HG02571 (cell line): ENCODE measurements at regions not wholly inside any gene's neighbourhood (a gene's known extent, or its start where the extent isn't known, plus 50 kb on each side); places are given as distances from the start of the nearest gene placed in this dataset.
"Not testable (repeated sequence)": the region's sequence is repeated elsewhere in the genome, so short reads cannot be mapped to it uniquely, and the experiment has no call there.

Experiments
- ATAC-seq: cut with Tn5 transposase; IDR thresholded peaks from one replicate; pipeline ENCODE4 v1.9.1; 2021; ENCODE audit warnings: mild to moderate bottlenecking, moderate library complexity; ENCODE audit not compliant: unreplicated experiment

DNA sequence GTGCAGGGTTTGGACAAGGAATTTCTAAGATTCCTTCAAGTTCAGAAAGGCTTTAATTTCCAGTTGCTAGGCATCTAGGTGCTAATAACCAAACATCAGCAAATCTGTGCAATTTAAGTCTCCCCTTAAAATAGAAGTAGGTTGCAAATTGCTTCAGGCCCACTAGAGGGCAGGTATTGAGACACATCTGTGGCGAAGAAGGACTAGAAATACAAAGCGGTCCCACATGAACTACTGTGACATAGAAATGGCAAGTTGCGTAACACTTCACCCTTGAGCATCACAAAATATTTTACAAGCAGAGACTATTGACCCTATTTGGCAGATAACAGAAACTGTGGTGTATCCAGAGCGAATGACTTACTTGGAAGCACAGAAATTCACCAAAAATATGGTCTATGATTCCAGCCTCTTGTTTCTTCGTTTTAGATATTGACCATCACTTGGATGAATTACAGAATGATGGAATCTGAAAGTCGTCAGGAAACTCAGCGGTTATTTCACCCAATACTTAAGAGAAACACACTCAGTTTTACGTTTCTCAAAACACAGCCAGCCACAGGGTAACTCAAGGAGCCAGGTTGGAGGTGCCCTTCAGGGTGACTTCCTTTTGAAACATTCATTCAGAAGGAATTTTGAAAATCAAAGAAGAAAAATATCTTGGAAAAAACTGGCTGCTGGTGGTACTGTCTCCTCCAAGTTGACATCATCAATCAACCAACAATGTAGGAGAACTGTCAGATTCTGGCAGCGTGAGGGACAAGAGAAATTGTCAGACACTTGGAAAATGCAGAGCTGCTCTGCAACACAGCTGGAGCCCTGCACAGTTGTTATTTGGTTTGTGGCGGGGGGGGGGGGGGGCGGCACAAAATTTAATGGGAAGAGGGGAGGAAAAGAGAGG lies 256.3 kb upstream of the MINDY3 start:
- no peak for ATAC-seq

DNA sequence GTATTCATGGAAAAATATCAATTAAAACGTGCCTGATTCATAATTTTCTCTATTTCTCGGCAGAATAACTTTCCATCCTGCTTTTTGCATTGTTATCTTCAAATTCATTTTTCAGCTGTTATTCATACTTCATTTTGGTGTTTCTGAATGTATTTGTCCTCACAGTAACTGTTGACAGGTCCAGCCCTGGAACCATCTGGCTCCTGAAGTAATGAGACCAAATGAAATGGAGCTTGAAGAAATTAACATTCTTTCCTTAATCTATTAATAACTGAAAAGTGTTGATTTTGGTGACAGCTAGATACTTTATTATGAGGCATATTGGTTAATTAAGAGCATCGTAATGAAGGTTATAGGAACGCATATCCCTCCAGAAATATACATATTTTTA lies 257.0 kb upstream of the MINDY3 start:
- no peak for ATAC-seq

DNA sequence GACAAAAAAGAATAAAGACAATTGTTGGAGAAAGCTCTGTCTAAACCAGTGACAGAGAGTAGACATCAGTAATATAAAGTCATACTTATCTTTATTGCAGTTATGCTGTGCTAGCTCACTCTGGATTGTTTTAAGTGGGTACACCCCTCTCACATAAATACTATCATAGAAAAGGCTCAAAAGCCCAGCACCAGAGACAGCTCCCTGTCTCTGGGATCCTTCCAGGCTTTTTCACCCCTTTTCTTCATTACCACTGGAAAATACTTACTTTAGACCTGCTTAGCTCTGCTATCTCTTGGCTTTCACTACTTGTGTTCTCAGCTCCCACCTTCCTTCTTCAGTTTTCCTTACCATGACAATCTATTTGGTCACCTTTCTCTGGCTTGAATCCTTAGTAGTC lies 259.1 kb upstream of the MINDY3 start:
- no peak for ATAC-seq

DNA sequence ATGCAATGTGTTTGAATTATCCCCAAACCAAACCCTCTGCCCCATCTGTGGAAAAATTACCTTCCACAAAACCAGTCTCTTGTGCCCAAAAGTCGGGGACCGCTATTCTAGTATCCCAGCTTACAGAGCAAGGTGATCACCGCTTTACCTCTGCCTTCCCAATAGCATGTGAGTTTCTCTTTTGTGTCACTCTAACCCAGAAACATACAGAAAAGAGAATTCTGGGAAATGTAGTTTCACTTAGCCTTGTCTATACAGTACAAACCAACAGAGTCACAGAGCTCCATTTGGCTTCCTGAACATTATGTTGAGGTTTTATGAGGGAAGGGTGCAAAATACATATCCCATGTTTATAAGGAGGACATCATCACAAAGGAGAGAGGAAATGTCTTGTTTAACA lies 260.3 kb upstream of the MINDY3 start:
- no peak for ATAC-seq

DNA sequence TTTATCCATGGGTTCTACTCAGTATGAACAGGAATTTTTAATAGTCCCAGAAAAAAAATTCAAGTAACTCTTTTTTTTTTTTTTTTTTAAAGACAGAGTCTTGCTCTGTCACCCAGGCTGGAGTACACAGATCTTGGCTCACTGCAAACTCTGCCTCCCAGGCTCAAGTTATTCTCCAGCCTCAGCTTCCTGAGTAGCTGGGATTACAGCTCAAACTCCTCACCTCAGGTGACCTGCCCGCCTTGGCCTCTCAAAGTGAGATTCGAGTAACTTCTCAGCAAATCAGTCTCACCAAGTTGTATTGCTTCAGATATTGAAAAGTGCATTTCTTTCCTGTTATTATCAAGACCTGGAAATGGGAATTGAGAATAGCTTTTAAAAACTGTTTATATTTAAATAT lies 281.2 kb upstream of the MINDY3 start:
- no peak for ATAC-seq

DNA sequence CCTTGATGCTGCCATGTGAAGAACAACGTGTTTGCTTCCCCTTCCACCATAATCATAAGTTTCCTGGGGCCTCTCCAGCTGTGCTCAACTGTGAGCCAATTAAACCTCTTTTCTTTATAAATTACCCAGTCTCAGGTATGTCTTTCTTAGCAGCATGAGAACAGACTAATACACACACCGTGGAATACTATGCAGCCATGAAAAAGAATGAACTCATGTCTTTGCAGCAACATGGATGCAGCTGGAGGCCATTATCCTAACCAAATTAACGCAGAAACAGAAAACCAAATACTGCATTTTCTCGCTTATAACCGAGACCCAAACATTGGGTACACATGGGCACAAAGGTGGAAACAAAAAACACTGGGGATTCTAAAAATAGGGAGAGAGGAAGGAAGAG lies 286.7 kb upstream of the MINDY3 start:
- no peak for ATAC-seq

DNA sequence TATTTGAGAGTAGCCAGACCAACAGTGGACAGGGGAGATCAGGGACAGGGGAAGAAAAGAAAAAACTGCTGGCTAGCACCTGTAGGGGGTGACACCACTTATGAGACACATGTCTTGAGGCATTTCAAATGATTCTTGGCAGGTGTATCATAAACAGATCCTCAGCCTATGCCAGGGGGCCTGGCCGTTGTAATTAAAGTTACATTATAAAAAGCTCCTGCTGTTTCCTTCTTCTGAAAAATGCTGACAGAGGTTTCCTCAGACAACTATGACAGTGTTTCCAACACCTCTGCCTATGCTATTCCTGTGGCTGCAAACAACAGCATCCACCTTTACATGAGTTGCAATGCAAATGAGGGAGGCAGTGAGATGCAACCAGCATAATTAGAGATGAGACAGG lies 281.0 kb upstream of the PTER start:
- no peak for ATAC-seq

DNA sequence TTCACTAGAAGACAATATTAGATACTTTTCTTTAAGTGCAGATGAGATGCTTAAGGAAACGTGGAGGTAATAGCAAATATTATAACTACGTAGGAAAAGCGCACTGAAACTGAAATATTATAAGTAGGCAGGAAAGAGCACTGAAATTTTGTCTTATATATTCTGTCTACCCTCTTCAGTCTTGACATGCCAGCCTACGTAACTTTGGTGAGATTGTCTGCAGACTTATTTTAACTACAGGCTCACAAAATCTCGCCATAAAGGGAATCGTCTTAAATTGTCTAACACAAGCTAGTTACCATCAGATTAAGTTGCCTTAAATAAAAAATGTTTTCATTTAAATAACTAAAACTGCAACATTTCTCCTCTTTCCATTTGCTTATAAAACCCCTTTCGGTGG lies 280.1 kb upstream of the PTER start:
- no peak for ATAC-seq

DNA sequence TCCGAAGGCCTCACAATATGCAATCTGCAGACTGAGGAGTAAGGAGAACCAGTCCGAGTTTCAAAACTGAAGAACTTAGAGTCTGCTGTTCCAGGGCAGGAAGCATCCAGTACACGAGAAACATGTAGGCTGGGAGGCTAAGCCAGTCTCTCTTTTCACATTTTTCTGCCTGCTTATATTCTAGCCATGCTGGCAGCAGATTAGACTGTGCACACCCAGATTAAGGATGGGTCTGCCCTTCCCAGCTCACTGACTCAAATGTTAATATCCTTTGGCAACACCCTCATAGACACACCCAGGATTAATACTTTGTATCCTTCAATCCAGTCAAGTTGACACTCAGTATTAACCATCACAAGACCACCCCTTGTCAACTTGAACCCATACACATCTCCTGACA lies 271.7 kb upstream of the PTER start:
- not testable (repeated sequence) for ATAC-seq

DNA sequence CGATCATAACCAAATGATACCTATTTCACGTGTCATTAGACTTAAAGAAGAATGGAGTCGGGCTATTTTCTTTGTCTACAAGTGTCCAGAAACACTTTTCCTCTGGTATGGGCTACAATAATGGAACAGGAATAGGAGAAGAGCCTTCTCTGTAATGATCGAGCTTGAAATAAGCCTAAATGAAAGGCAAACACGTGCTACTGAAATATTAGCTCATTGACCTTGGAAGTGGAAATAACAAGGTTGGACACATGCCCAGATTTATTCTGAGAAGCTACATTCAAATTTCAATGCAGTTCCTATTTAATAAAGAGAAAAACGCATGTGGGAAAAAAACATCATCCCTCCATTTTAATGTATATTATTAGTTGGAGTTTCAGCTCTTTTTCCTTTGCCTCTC lies 254.7 kb upstream of the PTER start:
- no peak for ATAC-seq

DNA sequence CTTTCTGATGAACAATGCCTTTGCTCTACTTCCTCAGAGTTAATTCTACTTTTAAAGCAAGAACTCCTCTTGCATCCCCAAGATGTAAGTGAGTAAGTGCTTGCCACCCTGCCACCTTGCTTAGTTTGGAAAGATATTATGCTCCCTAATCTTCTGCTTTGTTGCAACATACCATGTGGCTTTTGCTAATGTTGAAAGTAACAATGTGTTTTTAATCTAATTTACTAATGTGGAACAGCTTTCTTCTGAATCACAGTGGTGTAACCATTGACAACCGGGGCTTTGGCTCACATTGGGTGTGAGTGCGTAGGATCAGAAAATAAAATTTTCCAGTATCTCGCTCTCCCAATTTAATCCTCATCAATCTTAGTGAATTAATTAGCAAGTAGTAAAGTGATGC lies 254.1 kb upstream of the PTER start:
- ATAC-seq = no peak

DNA sequence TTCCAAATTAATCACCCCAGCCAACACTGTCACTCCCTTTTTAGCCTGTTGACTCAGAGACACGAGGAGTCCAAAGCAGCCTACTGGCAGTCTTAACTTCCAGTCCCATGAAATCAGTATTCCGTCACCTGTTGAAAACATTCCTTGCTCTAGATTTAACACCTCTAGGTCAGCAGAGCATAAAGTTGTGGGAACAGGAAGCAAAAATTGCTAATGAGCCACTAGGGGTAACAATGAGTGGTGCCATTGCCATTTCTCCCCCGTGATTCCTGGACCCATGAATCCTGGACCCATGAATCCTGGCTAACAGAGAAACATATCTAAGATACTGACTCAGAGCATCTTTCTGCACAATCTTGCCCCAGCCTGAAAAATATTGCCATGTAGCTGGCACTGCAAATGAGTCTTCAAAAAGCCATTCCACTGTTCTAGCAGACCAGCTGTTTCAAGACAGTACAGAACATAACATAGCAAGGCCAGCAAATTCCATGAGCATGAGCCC lies 252.7 kb upstream of the PTER start:
- ATAC-seq = no peak

DNA sequence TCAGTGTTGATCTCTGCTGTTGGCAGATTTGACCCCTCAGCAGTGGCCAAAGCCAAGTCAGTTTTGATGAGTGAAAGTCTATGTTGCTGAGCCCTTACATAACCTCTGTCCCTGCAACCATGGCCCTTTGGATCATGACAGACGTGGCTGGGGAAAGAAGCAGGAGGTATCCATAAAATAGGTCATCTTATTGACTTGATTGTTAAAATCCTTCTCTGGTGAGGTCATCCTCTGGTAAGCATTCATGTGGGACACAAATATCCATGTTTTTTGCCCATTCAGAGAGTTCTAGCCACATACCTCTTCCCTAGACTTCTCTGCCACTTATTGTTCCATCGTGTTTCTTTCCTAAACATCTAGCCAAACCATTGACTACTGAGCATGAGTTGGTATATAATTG lies 251.9 kb upstream of the PTER start:
- no peak for ATAC-seq

DNA sequence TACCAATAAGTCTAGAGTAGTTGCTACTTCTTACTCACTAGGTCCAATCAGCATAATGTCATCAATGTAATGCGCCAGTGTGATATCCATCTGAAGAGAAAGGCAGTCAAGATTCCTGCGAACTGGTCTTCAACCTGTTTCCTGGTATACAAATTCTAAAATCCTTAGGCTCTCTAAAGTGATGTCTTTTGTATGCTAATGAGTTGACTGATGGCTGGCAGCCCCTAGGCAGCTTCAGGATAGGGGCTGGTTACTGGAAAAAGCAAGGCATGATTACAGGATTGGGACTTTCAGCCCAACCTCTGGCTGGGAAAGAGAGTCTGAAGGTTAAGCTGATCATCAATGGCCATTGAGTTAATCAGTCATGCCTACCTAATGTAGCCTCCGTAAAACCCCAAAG lies 250.2 kb upstream of the PTER start:
- no peak for ATAC-seq

DNA sequence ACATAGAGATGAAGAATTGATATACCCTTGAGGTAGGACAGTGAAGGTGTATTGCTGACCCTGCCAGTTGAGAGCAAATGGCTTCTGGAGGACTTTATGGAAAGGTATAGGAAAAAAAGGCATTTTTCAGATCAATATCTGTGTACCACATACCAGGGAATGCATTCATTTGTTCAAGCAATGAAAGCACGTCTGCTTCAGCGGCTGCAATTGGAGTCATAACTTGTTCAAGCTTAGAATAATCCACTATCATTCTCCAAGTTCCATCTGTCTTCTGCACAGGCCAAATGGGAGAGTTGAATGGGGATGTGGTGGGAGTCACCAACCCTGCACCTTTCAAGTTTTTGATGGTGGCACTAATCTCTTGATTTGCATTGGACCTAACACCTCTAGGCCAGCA lies 249.6 kb upstream of the PTER start:
- ATAC-seq = no peak

DNA sequence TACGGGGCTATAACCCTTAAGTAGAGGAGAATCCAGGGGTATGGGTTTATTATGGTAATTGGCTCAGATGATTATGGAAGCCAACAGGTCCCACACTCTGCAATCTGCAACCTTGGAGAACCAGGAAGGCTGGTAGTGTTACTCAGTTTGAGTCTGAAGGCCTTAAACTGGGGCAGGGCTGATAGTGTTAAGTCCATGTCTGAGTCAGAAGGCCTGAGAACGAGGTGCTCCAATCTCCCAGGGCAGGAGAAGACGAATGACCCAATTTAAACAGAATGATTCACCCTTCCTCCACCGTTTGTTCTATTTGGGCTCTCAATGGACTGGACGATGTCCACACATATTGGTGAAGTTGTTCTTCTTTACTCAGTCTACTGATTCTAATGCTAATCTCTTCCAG lies 244.5 kb upstream of the PTER start:
- ATAC-seq = no peak

DNA sequence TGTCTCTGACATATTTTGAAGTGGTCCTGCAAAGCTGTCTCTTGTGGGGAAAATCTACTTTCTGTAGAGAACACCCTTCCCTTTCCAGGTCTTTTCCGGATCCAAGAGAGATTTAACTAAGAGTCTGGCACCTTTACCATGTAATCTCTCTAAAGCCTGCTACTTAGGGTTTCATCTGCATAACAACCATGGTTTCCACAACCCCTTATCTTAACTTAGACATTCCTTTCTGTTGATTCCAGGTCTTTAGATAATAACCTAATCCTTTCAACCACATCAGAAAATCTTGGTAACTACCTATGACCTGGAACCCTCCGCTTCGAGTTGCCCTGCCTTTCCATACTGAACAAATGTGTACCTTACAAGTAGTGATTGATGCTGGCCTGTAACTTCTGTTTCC lies 243.6 kb upstream of the PTER start:
- no peak for ATAC-seq

DNA sequence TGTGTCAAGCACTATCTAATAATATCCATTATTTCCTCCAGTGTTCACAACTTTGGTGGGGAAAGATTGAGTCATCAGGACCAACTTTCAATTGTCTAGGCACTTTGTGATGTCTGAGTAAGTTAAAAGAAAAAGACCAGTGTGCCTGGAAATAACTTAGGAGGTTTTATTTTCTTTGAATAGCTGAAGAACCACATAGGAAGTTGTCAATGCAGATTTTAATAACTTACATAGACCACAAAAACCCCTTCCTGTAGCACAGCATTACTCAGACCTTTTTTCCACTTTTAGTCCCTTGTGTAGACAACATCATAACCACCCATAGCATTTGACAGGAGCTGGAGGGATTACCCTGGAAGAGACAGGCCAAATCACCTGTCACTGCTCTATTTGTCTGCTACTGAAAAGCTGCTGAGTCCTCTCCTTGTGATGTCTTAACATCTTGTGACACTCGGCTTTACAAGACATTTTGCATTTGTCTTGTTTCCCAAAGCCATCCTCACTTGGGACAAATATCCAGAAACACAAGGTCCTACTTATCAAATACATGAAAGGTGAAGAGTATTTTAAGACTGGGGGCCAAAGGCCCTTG lies 241.5 kb upstream of the PTER start:
- peak; percentile 93 for ATAC-seq

DNA sequence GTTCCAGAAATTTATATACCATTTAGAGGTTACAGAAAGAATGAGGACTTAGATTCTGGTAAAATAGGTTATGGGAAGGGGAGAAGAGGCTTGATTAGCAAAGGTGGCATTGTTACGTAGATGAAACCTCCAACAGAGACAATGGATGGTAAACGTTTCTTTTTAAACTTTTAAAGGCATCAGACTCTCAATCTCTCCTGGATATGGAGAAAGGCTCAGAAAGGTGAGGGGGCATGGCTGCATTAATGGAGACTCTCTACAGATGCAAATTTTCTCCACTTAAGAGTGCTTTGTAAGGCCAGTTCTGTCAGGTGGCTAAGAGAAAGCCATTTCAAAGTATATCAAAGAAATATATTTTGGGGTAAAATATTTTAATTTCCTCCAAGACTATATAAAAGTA lies 240.9 kb upstream of the PTER start:
- ATAC-seq = no peak

DNA sequence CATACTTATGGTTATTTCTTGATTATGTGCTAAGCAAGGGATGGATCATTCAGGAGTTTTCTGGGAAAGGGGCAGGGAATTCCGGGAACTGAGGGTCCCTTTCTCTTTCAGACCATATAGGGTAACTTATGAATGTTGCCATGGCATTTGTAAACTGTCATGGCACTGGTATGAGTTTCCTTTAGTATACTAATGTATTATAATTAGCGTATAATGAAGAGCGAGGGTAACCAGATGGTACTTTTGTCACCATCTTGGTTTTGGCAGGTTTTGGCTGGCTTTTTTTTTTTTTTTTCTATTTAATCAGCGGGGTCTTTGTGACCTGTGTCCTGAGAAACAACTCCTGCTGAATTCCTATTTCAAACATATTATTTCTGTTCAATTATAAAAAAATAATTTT lies 237.6 kb upstream of the PTER start:
- no peak for ATAC-seq

DNA sequence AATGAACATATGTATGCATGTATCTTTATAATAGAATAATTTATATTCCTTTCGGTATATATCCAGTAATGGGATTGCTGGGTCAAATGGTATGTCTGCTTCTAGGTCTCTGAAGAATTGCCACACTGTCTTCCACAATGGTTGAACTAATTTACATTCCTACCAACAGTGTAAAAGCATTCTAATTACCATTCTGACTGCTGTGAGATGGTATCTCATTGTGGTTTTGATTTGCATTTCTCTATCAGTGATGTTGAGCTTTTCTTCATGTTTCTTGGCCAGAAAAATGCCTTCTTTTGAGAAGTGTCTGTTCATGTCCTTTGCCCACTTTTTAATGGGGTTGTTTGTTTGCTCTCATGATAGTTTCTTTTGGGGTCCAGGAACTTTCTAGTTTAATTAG lies 213.2 kb upstream of the PTER start:
- not testable (repeated sequence) for ATAC-seq

DNA sequence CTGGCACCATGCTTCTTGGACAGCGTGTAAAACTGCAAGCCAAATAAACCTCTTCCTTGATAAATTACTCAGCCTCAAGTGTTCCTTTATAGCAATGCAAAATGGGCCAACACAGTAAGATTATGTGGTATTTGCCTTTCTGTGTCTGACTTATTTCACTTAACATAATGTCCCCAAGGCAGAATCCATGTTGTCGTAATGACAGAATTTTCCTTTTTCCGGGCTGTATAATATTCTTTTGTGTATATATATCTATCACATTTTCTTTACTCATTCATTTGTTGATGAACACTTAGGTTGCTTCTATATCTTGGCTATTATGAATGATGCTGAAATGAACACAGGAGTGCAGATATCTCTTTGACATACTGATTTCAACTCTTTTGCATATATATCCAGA lies 209.1 kb upstream of the PTER start:
- no peak for ATAC-seq

DNA sequence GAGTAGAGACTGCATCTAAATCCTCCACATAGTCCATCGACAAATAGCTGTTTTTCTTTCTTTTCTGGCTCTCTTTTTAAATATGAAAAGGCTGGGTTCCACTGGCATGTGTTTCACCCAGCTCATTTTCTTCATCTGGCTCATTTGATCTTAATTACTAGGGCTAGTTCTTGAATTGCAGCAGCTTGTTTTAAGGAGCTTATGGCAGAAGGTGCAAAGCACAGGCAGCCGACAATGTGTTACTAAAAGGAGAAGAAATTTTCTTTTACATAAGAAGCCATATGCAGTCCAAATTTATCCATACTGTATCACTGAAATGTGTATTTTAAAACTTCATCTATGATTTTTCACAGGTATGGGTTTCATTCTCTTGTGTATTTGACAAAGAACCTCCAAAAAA lies 205.6 kb upstream of the PTER start:
- no peak for ATAC-seq
